ENCODE measurements at regions not wholly inside any gene's neighbourhood (a gene's known extent, or its start where the extent isn't known, plus 50 kb on each side); places are given as distances from the start of the nearest gene placed in this dataset.
"Not testable (repeated sequence)": the region's sequence is repeated elsewhere in the genome, so short reads cannot be mapped to it uniquely, and the experiment has no call there.

DNA sequence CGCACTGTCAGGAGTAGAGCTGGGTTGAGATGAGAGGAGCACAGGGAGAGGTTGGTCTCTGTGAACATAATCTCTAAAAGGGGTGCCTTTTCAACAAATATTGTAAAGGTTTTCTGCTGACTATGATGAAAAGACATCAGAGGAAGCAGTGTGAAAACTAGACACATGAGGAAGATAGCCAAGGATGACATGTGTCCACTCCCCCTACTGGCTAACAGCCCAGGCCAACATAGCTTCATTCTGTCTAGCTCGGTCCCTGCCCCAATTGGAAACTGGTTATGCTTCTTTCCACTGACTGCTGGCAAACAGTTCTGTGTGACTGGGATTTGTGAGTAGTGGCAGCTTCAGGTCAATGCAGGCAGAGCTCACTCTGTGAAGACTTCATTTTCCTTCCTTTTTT is 115.4 kb upstream of the ESX1 start:
- POLR2A ChIA-PET = no interaction called here
- CTCF ChIA-PET = interaction anchor here (1.5 kb wide), 1 partner anchor 20 kb away, joined by 5 read pairs; no protein-coding TSS in a partner anchor
- no peak for DNase-seq (ENCODE audit: extremely low spot score)
- TF ChIP-seq, protein P1, sequence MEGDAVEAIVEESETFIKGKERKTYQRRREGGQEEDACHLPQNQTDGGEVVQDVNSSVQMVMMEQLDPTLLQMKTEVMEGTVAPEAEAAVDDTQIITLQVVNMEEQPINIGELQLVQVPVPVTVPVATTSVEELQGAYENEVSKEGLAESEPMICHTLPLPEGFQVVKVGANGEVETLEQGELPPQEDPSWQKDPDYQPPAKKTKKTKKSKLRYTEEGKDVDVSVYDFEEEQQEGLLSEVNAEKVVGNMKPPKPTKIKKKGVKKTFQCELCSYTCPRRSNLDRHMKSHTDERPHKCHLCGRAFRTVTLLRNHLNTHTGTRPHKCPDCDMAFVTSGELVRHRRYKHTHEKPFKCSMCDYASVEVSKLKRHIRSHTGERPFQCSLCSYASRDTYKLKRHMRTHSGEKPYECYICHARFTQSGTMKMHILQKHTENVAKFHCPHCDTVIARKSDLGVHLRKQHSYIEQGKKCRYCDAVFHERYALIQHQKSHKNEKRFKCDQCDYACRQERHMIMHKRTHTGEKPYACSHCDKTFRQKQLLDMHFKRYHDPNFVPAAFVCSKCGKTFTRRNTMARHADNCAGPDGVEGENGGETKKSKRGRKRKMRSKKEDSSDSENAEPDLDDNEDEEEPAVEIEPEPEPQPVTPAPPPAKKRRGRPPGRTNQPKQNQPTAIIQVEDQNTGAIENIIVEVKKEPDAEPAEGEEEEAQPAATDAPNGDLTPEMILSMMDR (IDR thresholded peaks at IDR 0.05; ENCODE audit: control extremely low read depth, extremely low read depth, low read depth, missing control alignments) = no peak

DNA sequence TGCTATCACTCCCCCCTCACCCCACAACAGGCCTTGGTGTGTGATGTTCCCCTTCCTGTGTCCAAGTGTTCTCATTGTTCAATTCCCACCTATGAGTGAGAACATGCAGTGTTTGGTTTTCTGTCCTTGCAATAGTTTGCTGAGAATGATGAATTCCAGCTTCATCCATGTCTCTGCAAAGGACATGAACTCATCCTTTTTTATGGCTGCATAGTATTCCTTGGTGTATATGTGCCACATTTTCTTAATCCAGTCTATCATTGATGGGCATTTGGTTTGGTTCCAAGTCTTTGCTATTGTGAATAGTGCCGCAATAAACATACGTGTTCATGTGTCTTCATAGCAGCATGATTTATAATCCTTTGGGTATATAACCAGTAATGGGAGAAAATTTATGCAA is 106.0 kb upstream of the ESX1 start:
- CTCF ChIA-PET; DNase-seq (ENCODE audit: extremely low spot score); POLR2A ChIA-PET: not testable (repeated sequence)

DNA sequence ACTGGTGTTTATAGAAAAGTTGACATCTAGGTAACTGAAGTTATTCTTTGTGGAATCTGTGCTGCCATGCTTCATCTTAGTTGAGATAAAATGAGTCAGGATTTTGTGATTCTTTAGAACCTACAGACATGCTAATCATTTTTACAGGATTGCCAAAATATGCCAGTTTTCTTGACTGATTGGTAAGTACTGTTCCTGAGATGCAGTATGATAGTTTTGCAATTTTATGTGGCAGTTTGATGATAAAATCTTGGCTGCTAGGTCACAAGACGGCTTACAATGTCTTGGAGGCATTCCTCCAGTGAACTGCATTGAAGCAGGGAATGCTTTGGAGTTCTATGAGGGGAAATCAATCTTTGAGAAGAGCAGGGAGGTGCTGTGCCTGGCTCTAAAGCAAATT is 104.4 kb upstream of the ESX1 start:
- POLR2A ChIA-PET = no interaction called here
- TF ChIP-seq, protein P1 (IDR thresholded peaks at IDR 0.05; ENCODE audit: control extremely low read depth, extremely low read depth, low read depth, missing control alignments) = no peak
- DNase-seq (ENCODE audit: extremely low spot score) = no peak
- CTCF ChIA-PET = no interaction called here

DNA sequence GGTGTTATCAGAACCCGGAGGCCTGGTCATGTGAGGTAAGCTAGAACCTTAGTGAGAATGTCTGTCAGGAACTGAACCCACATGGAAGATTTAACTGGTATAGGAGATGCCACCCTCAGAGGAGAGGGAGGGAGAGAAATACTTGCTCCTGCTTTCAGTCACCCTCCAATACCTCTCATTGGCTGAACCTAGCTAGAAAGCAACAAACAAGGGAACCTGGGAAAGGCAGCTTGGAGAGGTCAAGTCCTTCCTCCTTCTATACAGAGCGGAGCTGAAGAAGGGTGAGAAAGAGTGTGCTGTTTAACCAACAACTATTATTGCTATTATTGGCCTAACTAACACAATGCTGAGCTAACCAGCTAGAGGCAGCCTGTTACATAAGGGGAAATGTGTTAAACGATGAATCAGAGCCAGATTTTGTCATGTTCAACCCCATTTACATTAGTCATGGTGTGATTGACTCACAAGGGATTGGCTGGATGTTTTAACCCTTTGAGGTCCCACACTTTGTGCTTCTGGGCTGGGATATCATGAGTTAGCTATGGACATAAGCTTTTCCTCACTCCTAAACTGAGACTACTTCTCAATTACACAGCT is 96.5 kb upstream of the ESX1 start:
- ChIA-PET POLR2A (no interaction called here), CTCF (interaction anchor here (1.2 kb wide), 1 partner anchor 13 kb away, joined by 3 read pairs; no protein-coding TSS in a partner anchor)
- DNase-seq (ENCODE audit: extremely low spot score) = no peak
- TF ChIP-seq, protein P1 (IDR thresholded peaks at IDR 0.05; ENCODE audit: control extremely low read depth, extremely low read depth, low read depth, missing control alignments) = no peak

DNA sequence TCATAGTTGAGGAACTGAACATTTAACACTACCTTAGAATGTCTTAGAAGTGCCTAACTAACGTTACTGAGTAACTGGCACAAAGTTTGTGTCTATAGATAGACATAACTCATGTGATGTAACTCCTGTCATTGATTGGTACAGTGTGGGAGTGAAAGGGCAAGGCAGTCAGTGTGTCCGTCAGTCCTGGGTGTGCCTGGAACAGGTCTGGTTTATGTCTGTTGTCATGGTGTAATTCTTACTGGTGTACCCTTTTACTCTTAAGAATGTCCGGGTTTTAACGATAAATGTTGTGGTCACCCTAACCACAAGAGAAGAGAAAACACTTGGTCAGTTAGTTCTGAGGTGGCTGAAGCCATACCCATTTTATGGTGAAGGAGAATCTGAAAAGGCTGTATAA is 93.1 kb upstream of the ESX1 start:
- CTCF ChIA-PET = no interaction called here
- DNase-seq (ENCODE audit: extremely low spot score) = no peak
- POLR2A ChIA-PET = no interaction called here
- TF ChIP-seq, protein P1 (IDR thresholded peaks at IDR 0.05; ENCODE audit: control extremely low read depth, extremely low read depth, low read depth, missing control alignments) = no peak

DNA sequence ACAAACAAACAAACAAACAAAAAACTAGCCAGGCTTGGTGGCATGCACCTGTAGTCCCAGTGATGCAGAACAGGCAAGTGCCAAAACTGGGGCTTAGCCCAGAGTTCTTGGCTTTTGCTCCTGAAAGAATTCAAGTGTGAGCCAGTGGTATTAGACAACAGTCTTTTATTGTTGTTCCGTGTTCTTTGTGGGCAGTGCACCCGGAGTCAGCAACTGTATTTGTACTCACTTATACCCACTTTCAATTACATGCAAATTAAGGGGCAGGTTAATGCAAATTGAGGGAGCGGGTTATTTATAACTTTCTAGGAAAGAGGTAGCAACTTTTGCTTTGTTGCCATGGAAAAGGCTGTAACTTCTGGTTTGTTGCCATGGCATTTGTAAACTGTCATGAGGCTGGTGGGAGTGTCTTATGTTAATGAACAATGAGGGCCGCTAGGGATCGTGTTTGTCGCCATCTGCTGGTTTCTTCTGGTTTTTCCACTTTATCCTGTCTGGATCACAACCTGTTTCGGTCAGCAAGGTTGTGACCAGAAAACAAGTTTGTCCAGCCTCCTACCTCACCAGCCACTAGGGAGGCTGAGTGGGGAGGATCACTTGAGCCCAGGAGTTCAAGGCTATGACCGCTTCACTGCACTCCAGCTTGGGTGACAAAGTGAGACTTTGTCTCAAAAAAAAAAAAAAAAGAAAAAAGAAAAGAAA is 88.8 kb upstream of the ESX1 start:
- DNase-seq (ENCODE audit: extremely low spot score) = peak; percentile 12
- ChIA-PET POLR2A (no interaction called here), CTCF (no interaction called here)
- TF ChIP-seq, protein P1 (IDR thresholded peaks at IDR 0.05; ENCODE audit: control extremely low read depth, extremely low read depth, low read depth, missing control alignments) = peak; percentile 32

DNA sequence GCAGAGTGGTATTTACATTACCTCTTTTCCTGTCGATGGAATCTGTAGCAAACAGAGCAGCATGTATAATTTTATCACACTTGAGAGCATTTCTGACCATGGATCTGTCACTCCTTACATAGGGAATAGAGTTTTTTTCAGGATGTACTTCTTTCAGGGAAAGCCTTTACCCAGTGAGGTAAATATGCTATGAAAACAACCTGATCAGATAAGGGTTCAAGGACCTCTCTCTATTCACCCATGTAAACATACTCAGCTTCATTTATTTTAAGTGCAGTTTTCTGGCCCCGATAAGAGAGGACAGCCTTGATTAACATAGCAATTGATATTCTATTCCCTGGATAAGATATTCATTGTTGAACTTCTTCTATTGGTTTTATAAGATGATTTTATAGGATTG is 87.3 kb upstream of the ESX1 start:
- ChIA-PET POLR2A (no interaction called here), CTCF (no interaction called here)
- TF ChIP-seq, protein P1 (IDR thresholded peaks at IDR 0.05; ENCODE audit: control extremely low read depth, extremely low read depth, low read depth, missing control alignments) = no peak
- no peak for DNase-seq (ENCODE audit: extremely low spot score)

All from GM10248 (cell line).